ENCODE measurements at regions not wholly inside any gene's neighbourhood (a gene's known extent, or its start where the extent isn't known, plus 50 kb on each side); places are given as distances from the start of the nearest gene placed in this dataset.

- no peak overlapping the region for H3K27ac Mint-ChIP-seq
- intact Hi-C loops (cut with micrococcal nuclease), result no loop called here
- no peaks in the 10 kb centered on the region for H3K9me3 ChIP-seq (ENCODE audit: control insufficient read depth in 1 of 2, low read length in 2 of 2)
- ChIA-PET POLR2A (ENCODE audit: partially characterized antibody) (no interaction called here), CTCF (ENCODE audit: partially characterized antibody) (no interaction called here)
- H3K27me3 Mint-ChIP-seq, result no peaks in the 10 kb centered on the region
- no peak overlapping the region for H3K4me3 Mint-ChIP-seq
- H3K27me3 ChIP-seq (ENCODE audit: insufficient read depth, low read length), result no peaks in the 10 kb centered on the region
- H3K36me3 Mint-ChIP-seq, result no peaks in the 10 kb centered on the region
- no peaks in the 10 kb centered on the region for H3K4me1 Mint-ChIP-seq
- peaks cover 0 to 8% (median 0%) of the 10 kb centered on the region in 8 donors for H3K9me3 Mint-ChIP-seq
- DNase-seq, result no peak
- H3K27ac ChIP-seq (ENCODE audit: low read depth, low read length), result no peak overlapping the region
- no peaks in the 10 kb centered on the region for H3K4me1 ChIP-seq (ENCODE audit: insufficient read depth, low read length)
- H3K36me3 ChIP-seq (ENCODE audit: insufficient read depth, low read length), result no peaks in the 10 kb centered on the region
- H3K4me3 ChIP-seq (ENCODE audit: low read length in 2 of 2), result no peak overlapping the region
These were observed 1371.7 kb downstream of the STIM2 start for GRCh38 chr4:28232376-28232775.

DNA sequence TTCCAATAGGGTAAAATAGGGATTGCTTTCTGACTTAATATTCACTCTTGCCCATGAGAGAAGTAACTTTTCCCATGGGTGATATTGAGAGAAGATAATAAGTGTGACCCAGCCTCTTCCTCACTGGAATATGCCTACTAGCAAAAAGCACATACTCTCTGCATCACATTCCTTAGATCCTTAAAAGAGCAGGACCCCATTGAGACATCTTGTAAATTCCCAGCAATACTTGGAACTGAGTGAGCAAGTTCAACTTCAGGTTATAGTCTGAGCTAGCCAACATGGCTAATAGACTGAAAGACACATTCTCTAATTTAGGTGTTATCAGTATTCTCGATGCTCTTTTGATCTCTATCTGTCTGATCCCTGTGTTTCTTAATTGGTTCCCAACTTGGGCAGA is 1372.3 kb downstream of the STIM2 start:
- no peak for DNase-seq
- no peaks in the 10 kb centered on the region for H3K27me3 ChIP-seq (ENCODE audit: insufficient read depth, low read length)
- intact Hi-C loops (cut with micrococcal nuclease), result no loop called here
- Mint-ChIP-seq H3K36me3 (no peaks in the 10 kb centered on the region), H3K4me1 (no peaks in the 10 kb centered on the region), H3K27me3 (no peaks in the 10 kb centered on the region), H3K27ac (no peak overlapping the region), H3K9me3 (peaks cover 0 to 8% (median 0%) of the 10 kb centered on the region in 8 donors), H3K4me3 (no peak overlapping the region)
- no peak overlapping the region for H3K27ac ChIP-seq (ENCODE audit: low read depth, low read length)
- ChIA-PET POLR2A (ENCODE audit: partially characterized antibody) (no interaction called here), CTCF (ENCODE audit: partially characterized antibody) (no interaction called here)
- no peaks in the 10 kb centered on the region for H3K36me3 ChIP-seq (ENCODE audit: insufficient read depth, low read length)
- no peak overlapping the region for H3K4me3 ChIP-seq (ENCODE audit: low read length in 2 of 2)
- H3K4me1 ChIP-seq (ENCODE audit: insufficient read depth, low read length), result no peaks in the 10 kb centered on the region
- H3K9me3 ChIP-seq (ENCODE audit: control insufficient read depth in 1 of 2, low read length in 2 of 2), result no peaks in the 10 kb centered on the region

DNA sequence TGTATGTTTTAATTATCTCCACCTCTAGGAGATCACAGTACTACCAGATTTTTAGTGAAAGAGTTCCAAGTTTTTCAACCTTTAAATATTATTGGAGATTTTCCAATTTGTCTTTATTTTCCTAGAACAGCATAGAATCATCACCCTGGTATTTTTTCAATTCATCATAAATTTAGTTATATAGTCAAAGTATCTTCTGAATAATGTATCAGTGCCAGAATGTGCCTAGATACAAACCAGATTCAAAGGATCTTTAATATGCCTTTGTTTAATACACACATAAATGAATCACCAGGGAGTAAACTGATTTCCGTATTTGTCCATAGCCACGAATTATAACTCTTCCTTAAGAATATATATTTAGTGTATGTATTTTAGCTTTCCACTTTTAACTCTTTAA is 1373.1 kb downstream of the STIM2 start:
- Mint-ChIP-seq H3K27ac (no peak overlapping the region), H3K4me3 (no peak overlapping the region), H3K36me3 (no peaks in the 10 kb centered on the region), H3K27me3 (no peaks in the 10 kb centered on the region), H3K4me1 (no peaks in the 10 kb centered on the region), H3K9me3 (peaks cover 0 to 8% (median 0%) of the 10 kb centered on the region in 8 donors)
- intact Hi-C loops (cut with micrococcal nuclease), result no loop called here
- Histone ChIP-seq H3K27ac (ENCODE audit: low read depth, low read length) (no peak overlapping the region), H3K9me3 (ENCODE audit: control insufficient read depth in 1 of 2, low read length in 2 of 2) (no peaks in the 10 kb centered on the region), H3K36me3 (ENCODE audit: insufficient read depth, low read length) (no peaks in the 10 kb centered on the region), H3K27me3 (ENCODE audit: insufficient read depth, low read length) (no peaks in the 10 kb centered on the region), H3K4me3 (ENCODE audit: low read length in 2 of 2) (no peak overlapping the region), H3K4me1 (ENCODE audit: insufficient read depth, low read length) (no peaks in the 10 kb centered on the region)
- ChIA-PET CTCF (ENCODE audit: partially characterized antibody) (no interaction called here), POLR2A (ENCODE audit: partially characterized antibody) (no interaction called here)
- no peak for DNase-seq

DNA sequence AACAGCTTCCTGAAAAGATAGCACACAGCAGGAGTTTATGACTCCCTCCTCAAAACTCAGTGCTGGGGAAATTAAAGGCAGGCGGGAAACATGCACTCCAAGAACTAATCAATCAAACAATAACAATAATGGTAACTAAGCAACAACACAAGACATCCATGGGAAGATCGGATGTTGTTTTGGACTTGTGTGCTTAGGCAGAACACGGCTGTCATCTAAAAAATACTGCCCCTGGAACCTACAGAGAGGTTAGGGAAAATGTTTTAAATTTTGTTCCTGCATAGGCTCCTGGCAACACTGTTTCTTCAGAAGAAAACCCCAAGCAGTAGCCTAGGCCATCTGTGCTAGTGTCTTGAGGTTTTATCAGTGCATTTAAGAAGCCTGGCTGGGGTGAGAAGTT is 1378.2 kb downstream of the STIM2 start:
- ChIA-PET POLR2A (ENCODE audit: partially characterized antibody) (no interaction called here), CTCF (ENCODE audit: partially characterized antibody) (no interaction called here)
- Mint-ChIP-seq H3K4me3 (no peak overlapping the region), H3K9me3 (peaks cover 0 to 4% (median 0%) of the 10 kb centered on the region in 8 donors), H3K4me1 (no peaks in the 10 kb centered on the region), H3K27ac (no peak overlapping the region), H3K27me3 (no peaks in the 10 kb centered on the region), H3K36me3 (no peaks in the 10 kb centered on the region)
- H3K27ac ChIP-seq (ENCODE audit: low read depth, low read length), result no peak overlapping the region
- no peaks in the 10 kb centered on the region for H3K9me3 ChIP-seq (ENCODE audit: control insufficient read depth in 1 of 2, low read length in 2 of 2)
- H3K36me3 ChIP-seq (ENCODE audit: insufficient read depth, low read length), result no peaks in the 10 kb centered on the region
- H3K4me1 ChIP-seq (ENCODE audit: insufficient read depth, low read length), result no peaks in the 10 kb centered on the region
- no peak for DNase-seq
- intact Hi-C loops (cut with micrococcal nuclease), result no loop called here
- no peaks in the 10 kb centered on the region for H3K27me3 ChIP-seq (ENCODE audit: insufficient read depth, low read length)
- H3K4me3 ChIP-seq (ENCODE audit: low read length in 2 of 2), result no peak overlapping the region

GRCh38 chr4:28241021-28241420 is 1380.4 kb downstream of the STIM2 start:
- Mint-ChIP-seq H3K4me3 (no peak overlapping the region), H3K36me3 (no peaks in the 10 kb centered on the region), H3K4me1 (no peaks in the 10 kb centered on the region), H3K9me3 (peaks cover 0 to 5% (median under 1%) of the 10 kb centered on the region in 8 donors), H3K27ac (no peak overlapping the region), H3K27me3 (no peaks in the 10 kb centered on the region)
- no peaks in the 10 kb centered on the region for H3K27me3 ChIP-seq (ENCODE audit: insufficient read depth, low read length)
- no peak overlapping the region for H3K27ac ChIP-seq (ENCODE audit: low read depth, low read length)
- DNase-seq, result no peak
- H3K4me1 ChIP-seq (ENCODE audit: insufficient read depth, low read length), result no peaks in the 10 kb centered on the region
- H3K4me3 ChIP-seq (ENCODE audit: low read length in 2 of 2), result no peak overlapping the region
- POLR2A ChIA-PET (ENCODE audit: partially characterized antibody), result no interaction called here
- intact Hi-C loops (cut with micrococcal nuclease), result no loop called here
- no peaks in the 10 kb centered on the region for H3K36me3 ChIP-seq (ENCODE audit: insufficient read depth, low read length)
- CTCF ChIA-PET (ENCODE audit: partially characterized antibody), result no interaction called here
- no peaks in the 10 kb centered on the region for H3K9me3 ChIP-seq (ENCODE audit: control insufficient read depth in 1 of 2, low read length in 2 of 2)

DNA sequence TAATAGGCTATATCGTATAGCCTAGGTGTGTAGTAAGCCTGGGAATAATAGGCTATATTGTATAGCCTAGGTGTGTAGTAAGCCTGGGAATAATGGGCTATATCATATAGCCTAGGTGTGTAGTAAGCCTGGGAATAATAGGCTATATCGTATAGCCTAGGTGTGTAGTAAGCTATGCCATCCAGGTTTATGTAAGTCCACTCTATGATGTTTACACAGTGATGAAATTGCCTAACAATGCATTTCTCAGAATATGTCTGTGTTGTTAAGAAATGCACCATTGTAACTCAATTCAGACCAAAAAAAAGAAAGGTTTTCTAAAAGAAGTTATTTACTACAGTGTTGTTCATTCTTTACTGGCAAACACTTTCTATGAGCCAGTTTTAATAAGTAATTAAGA is 1387.2 kb downstream of the STIM2 start:
- Histone ChIP-seq H3K4me3 (ENCODE audit: low read length in 2 of 2) (no peak overlapping the region), H3K36me3 (ENCODE audit: insufficient read depth, low read length) (no peaks in the 10 kb centered on the region), H3K9me3 (ENCODE audit: control insufficient read depth in 1 of 2, low read length in 2 of 2) (no peaks in the 10 kb centered on the region), H3K27ac (ENCODE audit: low read depth, low read length) (no peak overlapping the region), H3K4me1 (ENCODE audit: insufficient read depth, low read length) (no peaks in the 10 kb centered on the region), H3K27me3 (ENCODE audit: insufficient read depth, low read length) (no peaks in the 10 kb centered on the region)
- Mint-ChIP-seq H3K27me3 (no peaks in the 10 kb centered on the region), H3K4me1 (no peaks in the 10 kb centered on the region), H3K27ac (no peak overlapping the region), H3K9me3 (peaks cover 0 to 8% (median 4%) of the 10 kb centered on the region in 8 donors), H3K36me3 (no peaks in the 10 kb centered on the region), H3K4me3 (no peak overlapping the region)
- POLR2A ChIA-PET (ENCODE audit: partially characterized antibody), result no interaction called here
- intact Hi-C loops (cut with micrococcal nuclease), result no loop called here
- CTCF ChIA-PET (ENCODE audit: partially characterized antibody), result no interaction called here
- no peak for DNase-seq

DNA sequence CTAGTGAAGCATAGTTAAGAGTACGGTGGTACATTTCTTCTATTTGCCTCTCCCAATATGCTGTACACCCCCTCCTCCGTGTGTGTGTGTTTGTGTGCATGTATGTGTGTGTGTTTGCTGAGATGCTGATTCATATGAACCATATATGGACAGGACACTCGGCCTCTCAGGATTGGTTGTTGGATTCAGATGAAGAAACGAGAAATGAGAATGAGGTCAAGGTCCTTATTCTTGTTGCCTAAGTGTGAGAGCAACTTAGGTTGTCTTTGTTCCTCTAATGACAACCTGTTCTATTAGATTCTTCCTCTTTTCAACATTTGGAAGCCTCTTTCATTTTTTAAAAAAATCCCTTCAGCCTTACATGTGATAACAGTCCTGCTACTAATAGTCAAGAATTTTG is 1387.6 kb downstream of the STIM2 start:
- DNase-seq, result no peak
- Histone ChIP-seq H3K36me3 (ENCODE audit: insufficient read depth, low read length) (no peaks in the 10 kb centered on the region), H3K27ac (ENCODE audit: low read depth, low read length) (no peak overlapping the region), H3K9me3 (ENCODE audit: control insufficient read depth in 1 of 2, low read length in 2 of 2) (no peaks in the 10 kb centered on the region), H3K4me1 (ENCODE audit: insufficient read depth, low read length) (no peaks in the 10 kb centered on the region), H3K4me3 (ENCODE audit: low read length in 2 of 2) (no peak overlapping the region), H3K27me3 (ENCODE audit: insufficient read depth, low read length) (no peaks in the 10 kb centered on the region)
- no peak overlapping the region for H3K27ac Mint-ChIP-seq
- no peak overlapping the region for H3K4me3 Mint-ChIP-seq
- H3K36me3 Mint-ChIP-seq, result no peaks in the 10 kb centered on the region
- ChIA-PET POLR2A (ENCODE audit: partially characterized antibody) (no interaction called here), CTCF (ENCODE audit: partially characterized antibody) (no interaction called here)
- no peaks in the 10 kb centered on the region for H3K27me3 Mint-ChIP-seq
- intact Hi-C loops (cut with micrococcal nuclease), result no loop called here
- peaks cover 0 to 8% (median 4%) of the 10 kb centered on the region in 8 donors for H3K9me3 Mint-ChIP-seq
- no peaks in the 10 kb centered on the region for H3K4me1 Mint-ChIP-seq

DNA sequence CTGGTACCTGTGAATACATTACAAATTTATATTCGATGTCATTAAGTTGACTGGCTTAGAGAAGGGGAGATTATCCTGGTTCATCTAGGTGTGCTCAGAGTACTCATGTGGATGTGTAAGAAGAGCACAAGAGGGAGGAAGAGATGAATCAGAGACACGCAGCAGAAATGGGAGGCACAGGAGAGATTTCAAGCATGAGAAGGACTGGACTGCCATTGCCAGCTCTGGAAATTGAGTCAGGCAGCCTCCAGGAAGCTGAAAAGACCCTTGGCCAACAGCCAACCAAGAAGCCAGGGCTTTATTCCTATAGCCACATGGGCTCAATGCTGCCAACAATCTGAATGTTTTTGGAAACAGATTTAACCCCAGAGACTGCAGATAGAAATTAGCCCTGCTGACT is 1390.0 kb downstream of the STIM2 start:
- no peaks in the 10 kb centered on the region for H3K4me1 Mint-ChIP-seq
- Histone ChIP-seq H3K9me3 (ENCODE audit: control insufficient read depth in 1 of 2, low read length in 2 of 2) (no peaks in the 10 kb centered on the region), H3K36me3 (ENCODE audit: insufficient read depth, low read length) (no peaks in the 10 kb centered on the region), H3K27me3 (ENCODE audit: insufficient read depth, low read length) (no peaks in the 10 kb centered on the region), H3K27ac (ENCODE audit: low read depth, low read length) (no peak overlapping the region), H3K4me3 (ENCODE audit: low read length in 2 of 2) (no peak overlapping the region), H3K4me1 (ENCODE audit: insufficient read depth, low read length) (no peaks in the 10 kb centered on the region)
- CTCF ChIA-PET (ENCODE audit: partially characterized antibody), result no interaction called here
- H3K9me3 Mint-ChIP-seq, result peaks cover 0 to 21% (median 6%) of the 10 kb centered on the region in 8 donors
- H3K27ac Mint-ChIP-seq, result no peak overlapping the region
- intact Hi-C loops (cut with micrococcal nuclease), result no loop called here
- H3K27me3 Mint-ChIP-seq, result no peaks in the 10 kb centered on the region
- H3K4me3 Mint-ChIP-seq, result no peak overlapping the region
- no peak for DNase-seq
- H3K36me3 Mint-ChIP-seq, result no peaks in the 10 kb centered on the region
- POLR2A ChIA-PET (ENCODE audit: partially characterized antibody), result no interaction called here

Data from CD4-positive, alpha-beta memory T cell (primary cell).